ENCODE measurements at regions not wholly inside any gene's neighbourhood (a gene's known extent, or its start where the extent isn't known, plus 50 kb on each side); places are given as distances from the start of the nearest gene placed in this dataset.

- H3K9me3 ChIP-seq: no peaks in the 10 kb centered on the region
- H3K27ac ChIP-seq: no peak overlapping the region
- peaks cover 0 to 6% of the 10 kb centered on the region in 2 donors for H3K4me1 ChIP-seq
- no peak for DNase-seq (ENCODE audit: low spot score in 2 of 2)
- intact Hi-C loops (cut with DNase I): no loop called here
- H3K4me3 ChIP-seq: no peak overlapping the region
- no peaks in the 10 kb centered on the region for H3K27me3 ChIP-seq
- no peaks in the 10 kb centered on the region for H3K36me3 ChIP-seq
- TF ChIP-seq, protein P1, sequence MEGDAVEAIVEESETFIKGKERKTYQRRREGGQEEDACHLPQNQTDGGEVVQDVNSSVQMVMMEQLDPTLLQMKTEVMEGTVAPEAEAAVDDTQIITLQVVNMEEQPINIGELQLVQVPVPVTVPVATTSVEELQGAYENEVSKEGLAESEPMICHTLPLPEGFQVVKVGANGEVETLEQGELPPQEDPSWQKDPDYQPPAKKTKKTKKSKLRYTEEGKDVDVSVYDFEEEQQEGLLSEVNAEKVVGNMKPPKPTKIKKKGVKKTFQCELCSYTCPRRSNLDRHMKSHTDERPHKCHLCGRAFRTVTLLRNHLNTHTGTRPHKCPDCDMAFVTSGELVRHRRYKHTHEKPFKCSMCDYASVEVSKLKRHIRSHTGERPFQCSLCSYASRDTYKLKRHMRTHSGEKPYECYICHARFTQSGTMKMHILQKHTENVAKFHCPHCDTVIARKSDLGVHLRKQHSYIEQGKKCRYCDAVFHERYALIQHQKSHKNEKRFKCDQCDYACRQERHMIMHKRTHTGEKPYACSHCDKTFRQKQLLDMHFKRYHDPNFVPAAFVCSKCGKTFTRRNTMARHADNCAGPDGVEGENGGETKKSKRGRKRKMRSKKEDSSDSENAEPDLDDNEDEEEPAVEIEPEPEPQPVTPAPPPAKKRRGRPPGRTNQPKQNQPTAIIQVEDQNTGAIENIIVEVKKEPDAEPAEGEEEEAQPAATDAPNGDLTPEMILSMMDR (IDR thresholded peaks at IDR 0.05): no peak
Observed at GRCh38 chr13:111048387-111048786, 66.7 kb upstream of the ARHGEF7 start.

- intact Hi-C loops (cut with DNase I): no loop called here
- TF ChIP-seq, protein P1 (IDR thresholded peaks at IDR 0.05): no peak
- Histone ChIP-seq H3K4me1 (peaks cover 0 to 6% of the 10 kb centered on the region in 2 donors), H3K4me3 (no peak overlapping the region), H3K27ac (no peak overlapping the region), H3K36me3 (no peaks in the 10 kb centered on the region), H3K9me3 (no peaks in the 10 kb centered on the region), H3K27me3 (no peaks in the 10 kb centered on the region)
- DNase-seq (ENCODE audit: low spot score in 2 of 2): no peak
Observed at GRCh38 chr13:111047326-111047725, 67.8 kb upstream of the ARHGEF7 start.

DNA sequence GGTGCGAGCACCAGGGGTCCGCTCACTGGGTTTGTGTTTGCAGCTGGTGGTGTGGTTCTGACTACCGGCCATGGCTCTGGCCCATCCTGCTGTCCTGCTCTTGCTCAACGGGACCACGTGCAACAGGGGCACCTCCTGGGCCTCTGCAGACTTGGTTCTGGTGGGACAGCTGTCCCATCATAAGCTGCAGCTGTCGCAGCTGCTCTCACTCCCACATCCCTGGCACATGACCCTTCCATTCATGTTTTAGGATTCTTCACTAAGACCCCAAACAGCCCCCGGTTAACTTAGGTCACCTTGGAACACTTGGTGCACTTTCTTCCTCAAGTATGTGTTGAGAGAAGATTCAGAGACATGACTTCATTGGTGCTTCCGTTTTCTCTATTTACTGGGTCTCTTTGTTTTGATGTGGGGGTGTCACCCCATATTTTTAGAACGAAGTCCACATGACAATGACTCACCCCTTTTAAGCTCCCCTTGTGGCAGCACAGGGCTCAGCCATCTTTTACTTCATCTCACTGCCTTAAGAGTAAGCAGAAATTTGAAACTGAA lies 68.4 kb upstream of the ARHGEF7 start:
- Histone ChIP-seq H3K4me3 (no peak overlapping the region), H3K9me3 (no peaks in the 10 kb centered on the region), H3K36me3 (no peaks in the 10 kb centered on the region), H3K4me1 (peaks cover 0 to 6% of the 10 kb centered on the region in 2 donors), H3K27ac (no peak overlapping the region), H3K27me3 (no peaks in the 10 kb centered on the region)
- intact Hi-C loops (cut with DNase I): no loop called here
- no peak for DNase-seq (ENCODE audit: low spot score in 2 of 2)
- TF ChIP-seq, protein P1 (IDR thresholded peaks at IDR 0.05): peak in 1 of 3 experiments; percentile 21

DNA sequence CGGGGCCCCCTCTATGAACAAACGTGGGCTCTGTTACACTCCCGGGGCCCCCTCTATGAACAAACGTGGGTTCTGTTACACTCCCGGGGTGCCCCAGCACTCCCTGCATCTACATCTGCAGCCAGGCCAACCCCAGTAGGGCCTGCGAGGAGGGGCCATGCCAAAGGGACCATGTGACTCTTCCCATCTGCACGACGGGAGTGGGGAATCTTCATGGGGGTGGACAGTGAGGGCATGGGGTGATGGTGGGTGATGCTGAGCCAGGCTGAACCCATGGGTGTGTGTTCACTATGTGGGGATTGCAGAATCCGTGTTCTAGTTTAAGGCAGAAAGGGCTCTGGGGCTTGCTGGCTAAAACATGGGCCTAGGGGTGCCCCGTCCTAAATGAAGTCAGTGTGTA lies 69.9 kb upstream of the ARHGEF7 start:
- peak in 1 of 2 donors; percentile 40 for DNase-seq (ENCODE audit: low spot score in 2 of 2)
- Histone ChIP-seq H3K27me3 (no peaks in the 10 kb centered on the region), H3K4me1 (peaks cover 0 to 6% of the 10 kb centered on the region in 2 donors), H3K4me3 (no peak overlapping the region), H3K36me3 (no peaks in the 10 kb centered on the region), H3K9me3 (no peaks in the 10 kb centered on the region), H3K27ac (no peak overlapping the region)
- intact Hi-C loops (cut with DNase I): no loop called here
- TF ChIP-seq, protein P1 (IDR thresholded peaks at IDR 0.05): no peak

- TF ChIP-seq, protein P1 (IDR thresholded peaks at IDR 0.05): no peak
- H3K27me3 ChIP-seq: no peaks in the 10 kb centered on the region
- peaks cover 0 to 6% of the 10 kb centered on the region in 2 donors for H3K4me1 ChIP-seq
- intact Hi-C loops (cut with DNase I): no loop called here
- DNase-seq (ENCODE audit: low spot score in 2 of 2): peak in 1 of 2 donors; percentile 46
- H3K4me3 ChIP-seq: no peak overlapping the region
- no peaks in the 10 kb centered on the region for H3K36me3 ChIP-seq
- H3K27ac ChIP-seq: no peak overlapping the region
- H3K9me3 ChIP-seq: no peaks in the 10 kb centered on the region
Observed at GRCh38 chr13:111044087-111044830, 70.9 kb upstream of the ARHGEF7 start.

All from ascending aorta (tissue), 2 donors.